SK-N-DZ (cell line): ENCODE measurements at regions not wholly inside any gene's neighbourhood (a gene's known extent, or its start where the extent isn't known, plus 50 kb on each side); places are given as distances from the start of the nearest gene placed in this dataset.
"Not testable (repeated sequence)": the region's sequence is repeated elsewhere in the genome, so short reads cannot be mapped to it uniquely, and the experiment has no call there.

Source experiments
- DNase-seq: peaks from one replicate; pipeline ENCODE4 v3.0.0-alpha.2; 2015; ENCODE audit warnings: low spot score

- peak; percentile 100 for DNase-seq
These were observed 648.5 kb upstream of the LRRN3 start for GRCh38 chr7:110442381-110442837.

- DNase-seq: no peak
These were observed 644.3 kb upstream of the LRRN3 start for GRCh38 chr7:110446658-110447057.

GRCh38 chr7:110448918-110449317 is 642.0 kb upstream of the LRRN3 start:
- no peak for DNase-seq

GRCh38 chr7:110454713-110455112 is 636.2 kb upstream of the LRRN3 start:
- no peak for DNase-seq

GRCh38 chr7:110461621-110462020 is 629.3 kb upstream of the LRRN3 start:
- DNase-seq: no peak

- no peak for DNase-seq
These were observed 620.5 kb upstream of the LRRN3 start for GRCh38 chr7:110470420-110470819.

GRCh38 chr7:110472419-110472818 is 618.5 kb upstream of the LRRN3 start:
- DNase-seq: not testable (repeated sequence)

GRCh38 chr7:110480964-110481363 is 610.0 kb upstream of the LRRN3 start:
- no peak for DNase-seq

GRCh38 chr7:110483553-110483952 is 607.4 kb upstream of the LRRN3 start:
- no peak for DNase-seq

GRCh38 chr7:110484356-110484755 is 606.6 kb upstream of the LRRN3 start:
- DNase-seq: no peak

GRCh38 chr7:110486549-110486948 is 604.4 kb upstream of the LRRN3 start:
- no peak for DNase-seq

GRCh38 chr7:110502888-110503465 is 588.0 kb upstream of the LRRN3 start:
- no peak for DNase-seq

GRCh38 chr7:110507369-110507768 is 583.6 kb upstream of the LRRN3 start:
- no peak for DNase-seq

- no peak for DNase-seq
These were observed 583.1 kb upstream of the LRRN3 start for GRCh38 chr7:110507832-110508231.

GRCh38 chr7:110514975-110515551 is 575.9 kb upstream of the LRRN3 start:
- DNase-seq: not testable (repeated sequence)

- no peak for DNase-seq
These were observed 571.1 kb upstream of the LRRN3 start for GRCh38 chr7:110519851-110520250.

GRCh38 chr7:110521357-110521911 is 569.5 kb upstream of the LRRN3 start:
- no peak for DNase-seq

GRCh38 chr7:110522061-110522760 is 568.7 kb upstream of the LRRN3 start:
- no peak for DNase-seq

GRCh38 chr7:110522761-110523200 is 568.1 kb upstream of the LRRN3 start:
- DNase-seq: no peak

GRCh38 chr7:110529175-110529574 is 561.8 kb upstream of the LRRN3 start:
- DNase-seq: no peak

- no peak for DNase-seq
These were observed 559.7 kb upstream of the LRRN3 start for GRCh38 chr7:110531186-110531585.

GRCh38 chr7:110534241-110534931 is 556.5 kb upstream of the LRRN3 start:
- DNase-seq: peak; percentile 54
